HG03097 (cell line): ENCODE measurements at regions not wholly inside any gene's neighbourhood (a gene's known extent, or its start where the extent isn't known, plus 50 kb on each side); places are given as distances from the start of the nearest gene placed in this dataset.
"Not testable (repeated sequence)": the region's sequence is repeated elsewhere in the genome, so short reads cannot be mapped to it uniquely, and the experiment has no call there.

ENCODE experiments used
- ATAC-seq: cut with Tn5 transposase; IDR thresholded peaks from one replicate; pipeline ENCODE4 v1.9.1; 2021; ENCODE audit not compliant: unreplicated experiment, low FRiP score

GRCh38 chr18:39571511-39571910, 2005.9 kb upstream of the CELF4 start:
- ATAC-seq = no peak

GRCh38 chr18:39565551-39566230, 2000.1 kb upstream of the CELF4 start:
- ATAC-seq = not testable (repeated sequence)

- ATAC-seq = no peak
These were observed 1999.1 kb upstream of the CELF4 start for GRCh38 chr18:39564716-39565115.

- no peak for ATAC-seq
These were observed 1995.5 kb upstream of the CELF4 start for GRCh38 chr18:39561126-39561525.

- no peak for ATAC-seq
These were observed 1993.1 kb upstream of the CELF4 start for GRCh38 chr18:39558658-39559057.

GRCh38 chr18:39555496-39555895, 1989.9 kb upstream of the CELF4 start:
- ATAC-seq = no peak

GRCh38 chr18:39550701-39551100, 1985.1 kb upstream of the CELF4 start:
- no peak for ATAC-seq

GRCh38 chr18:39549144-39549543, 1983.5 kb upstream of the CELF4 start:
- no peak for ATAC-seq

- no peak for ATAC-seq
These were observed 1966.1 kb upstream of the CELF4 start for GRCh38 chr18:39531659-39532058.

- no peak for ATAC-seq
These were observed 1963.8 kb upstream of the CELF4 start for GRCh38 chr18:39529358-39529757.

GRCh38 chr18:39527465-39527864, 1961.9 kb upstream of the CELF4 start:
- no peak for ATAC-seq

- ATAC-seq = no peak
These were observed 1958.8 kb upstream of the CELF4 start for GRCh38 chr18:39524370-39524769.

GRCh38 chr18:39523281-39523680, 1957.7 kb upstream of the CELF4 start:
- no peak for ATAC-seq

GRCh38 chr18:39521164-39521563, 1955.6 kb upstream of the CELF4 start:
- no peak for ATAC-seq

GRCh38 chr18:39519741-39520140, 1954.1 kb upstream of the CELF4 start:
- ATAC-seq = no peak

GRCh38 chr18:39515299-39515698, 1949.7 kb upstream of the CELF4 start:
- no peak for ATAC-seq

GRCh38 chr18:39513186-39513585, 1947.6 kb upstream of the CELF4 start:
- ATAC-seq = no peak

GRCh38 chr18:39506581-39507330, 1941.2 kb upstream of the CELF4 start:
- ATAC-seq = no peak

GRCh38 chr18:39500306-39500705, 1934.7 kb upstream of the CELF4 start:
- no peak for ATAC-seq

GRCh38 chr18:39497821-39498220, 1932.2 kb upstream of the CELF4 start:
- ATAC-seq = no peak

GRCh38 chr18:39496986-39497385, 1931.4 kb upstream of the CELF4 start:
- ATAC-seq = no peak

GRCh38 chr18:39494211-39494896, 1928.8 kb upstream of the CELF4 start:
- no peak for ATAC-seq
